BJ (cell line): ENCODE measurements at regions not wholly inside any gene's neighbourhood (a gene's known extent, or its start where the extent isn't known, plus 50 kb on each side); places are given as distances from the start of the nearest gene placed in this dataset.

Experiments used
- CTCF ChIA-PET: fragments of 350-600 bp; formaldehyde crosslinking; extraction: SDS; loops from one replicate; lab custom pipeline; 2021; ENCODE audit warnings: antibody characterized with exemption, inconsistent platforms; lab: Yijun Ruan, JAX
- POLR2A ChIA-PET: fragments of 300-600 bp; sonication (Branson Sonifier 250); formaldehyde crosslinking; extraction: SDS; loops from one replicate; lab custom pipeline; 2021; ENCODE audit warnings: antibody characterized with exemption; lab: Charles Lee
- DNase-seq: peaks from one replicate; pipeline ENCODE4 v3.0.0-alpha.2; 2011; ENCODE audit warnings: low read depth
- H3K27me3 ChIP-seq: 2 replicates; pipeline ENCODE4 v1.6.0; 2011; ENCODE audit warnings: low read length; ENCODE audit not compliant: control insufficient read depth, insufficient read depth
- H3K36me3 ChIP-seq: 2 replicates; pipeline ENCODE4 v1.5.1; 2011; ENCODE audit warnings: low read length; ENCODE audit not compliant: control insufficient read depth, insufficient read depth
- H3K4me3 ChIP-seq: 2 replicates; pipeline ENCODE4 v1.5.1; 2011; ENCODE audit warnings: low read depth, mild to moderate bottlenecking, control low read depth, low read length
- CTCF ChIP-seq: IDR thresholded peaks from 2 replicates; pipeline ENCODE4 v1.5.1; 2011; ENCODE audit warnings: low read depth, mild to moderate bottlenecking, control low read depth, inconsistent platforms, low read length, moderate library complexity; ENCODE audit not compliant: insufficient read depth

- Histone ChIP-seq H3K36me3 (no peaks in the 10 kb centered on the region), H3K4me3 (no peak overlapping the region), H3K27me3 (no peaks in the 10 kb centered on the region)
- POLR2A ChIA-PET = no interaction called here
- no peak for TF ChIP-seq CTCF
- no peak for DNase-seq
- CTCF ChIA-PET = no interaction called here
Measured at GRCh38 chr10:117748058-117748457, 205.5 kb downstream of the EMX2 start.

- ChIA-PET POLR2A (no interaction called here), CTCF (no interaction called here)
- Histone ChIP-seq H3K4me3 (no peak overlapping the region), H3K36me3 (no peaks in the 10 kb centered on the region), H3K27me3 (no peaks in the 10 kb centered on the region)
- no peak for TF ChIP-seq CTCF
- DNase-seq = no peak
Measured at GRCh38 chr10:117750616-117751015, 208.1 kb downstream of the EMX2 start.

- DNase-seq = no peak
- ChIA-PET POLR2A (no interaction called here), CTCF (no interaction called here)
- Histone ChIP-seq H3K27me3 (no peaks in the 10 kb centered on the region), H3K36me3 (no peaks in the 10 kb centered on the region), H3K4me3 (no peak overlapping the region)
- no peak for TF ChIP-seq CTCF
Measured at GRCh38 chr10:117751259-117751658, 208.7 kb downstream of the EMX2 start.

- ChIA-PET CTCF (interaction anchor here (1.1 kb wide), 1 partner anchor 18 kb away, joined by 3 read pairs; no protein-coding TSS in a partner anchor), POLR2A (no interaction called here)
- H3K4me3 ChIP-seq = no peak overlapping the region
- H3K27me3 ChIP-seq = no peaks in the 10 kb centered on the region
- no peak for DNase-seq
- H3K36me3 ChIP-seq = no peaks in the 10 kb centered on the region
- TF ChIP-seq CTCF = no peak
Measured at GRCh38 chr10:117752103-117752502, 209.6 kb downstream of the EMX2 start.

GRCh38 chr10:117754770-117755658 is 212.5 kb downstream of the EMX2 start:
- ChIA-PET POLR2A (no interaction called here), CTCF (no interaction called here)
- H3K4me3 ChIP-seq = no peak overlapping the region
- H3K36me3 ChIP-seq = no peaks in the 10 kb centered on the region
- no peaks in the 10 kb centered on the region for H3K27me3 ChIP-seq
- DNase-seq = no peak
- no peak for TF ChIP-seq CTCF
